UCSD-AML1 (cell line): ENCODE measurements at regions not wholly inside any gene's neighbourhood (a gene's known extent, or its start where the extent isn't known, plus 50 kb on each side); places are given as distances from the start of the nearest gene placed in this dataset.
"Not testable (repeated sequence)": the region's sequence is repeated elsewhere in the genome, so short reads cannot be mapped to it uniquely, and the experiment has no call there.

ENCODE experiments used
- DNase-seq: peaks from one replicate; lab custom pipeline; 2025; ENCODE audit not compliant: unreplicated experiment; lab: John Stamatoyannopoulos, UW

DNA sequence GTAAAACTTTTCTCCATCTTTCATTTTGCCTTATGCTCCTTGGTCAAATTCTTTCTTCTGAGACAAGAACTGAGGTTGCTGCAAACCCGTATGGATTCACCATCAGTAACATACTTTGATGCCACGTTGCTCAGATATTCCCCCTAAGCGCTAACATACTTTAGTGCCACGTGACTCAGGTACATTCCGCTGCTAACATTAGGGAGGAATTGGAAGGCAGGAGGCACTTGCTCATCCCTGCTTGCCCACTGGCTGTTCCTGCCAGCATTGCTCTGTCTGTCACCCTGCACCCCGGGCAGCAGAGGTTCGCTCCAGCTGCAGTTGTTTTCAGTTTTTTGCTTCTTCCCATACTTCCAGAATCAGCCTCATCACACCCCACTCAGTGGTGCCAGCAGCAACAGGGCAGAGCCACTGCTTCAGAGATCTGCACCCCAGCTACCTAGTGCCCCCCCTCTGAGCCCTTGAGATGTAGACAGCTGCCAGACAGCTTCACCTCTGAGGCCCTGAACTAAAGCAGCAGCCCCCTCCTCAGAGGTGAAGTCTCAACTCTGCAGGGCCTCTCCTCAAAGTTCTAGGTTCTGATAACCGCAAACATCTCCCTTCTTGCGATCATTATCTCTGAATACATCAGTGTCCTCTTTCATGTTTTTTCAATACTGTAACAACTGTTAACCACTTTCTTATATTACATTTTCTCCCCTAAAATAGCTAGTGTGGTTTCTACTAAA, 228.0 kb upstream of the KIF2A start:
- DNase-seq = no peak

DNA sequence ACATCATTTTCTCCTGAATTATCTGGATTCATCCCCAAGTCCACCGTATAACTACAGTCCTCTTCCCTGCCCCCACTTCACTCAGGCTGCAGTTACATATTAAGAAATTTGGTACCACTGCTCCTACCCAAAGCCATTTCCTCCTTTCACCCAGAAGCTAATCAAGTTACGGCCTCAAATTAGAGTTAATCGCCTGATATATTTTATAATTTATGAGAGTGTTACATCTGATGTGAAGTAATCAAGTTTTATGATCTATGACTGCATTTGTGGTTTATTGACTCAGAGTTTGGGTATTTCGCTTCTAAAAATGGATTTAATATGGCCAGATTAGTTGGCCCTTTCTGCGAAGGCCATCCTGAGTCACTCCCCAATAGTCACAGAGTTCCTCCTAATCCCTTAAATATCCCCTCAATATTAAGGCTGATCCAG, 223.6 kb upstream of the KIF2A start:
- no peak for DNase-seq

DNA sequence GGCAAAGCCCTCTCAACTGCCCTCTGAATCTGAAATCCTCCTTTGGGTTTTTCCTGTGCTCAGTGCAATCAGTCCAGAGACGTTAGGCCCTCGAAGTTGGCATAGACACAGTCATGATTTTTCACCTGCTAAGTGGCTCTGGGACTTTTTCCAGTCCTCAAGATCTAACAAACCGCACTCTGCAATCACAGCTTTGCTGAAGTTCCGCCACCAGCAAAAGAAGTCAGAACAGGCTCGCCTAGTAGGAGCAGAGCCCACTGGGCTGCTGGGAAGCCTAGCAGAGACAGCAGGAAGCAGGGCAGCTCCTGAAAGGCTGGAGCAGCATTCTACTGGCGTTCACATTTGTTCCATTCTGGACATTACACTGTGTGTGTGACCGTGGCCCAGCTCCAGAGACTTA, 222.8 kb upstream of the KIF2A start:
- DNase-seq = no peak

DNA sequence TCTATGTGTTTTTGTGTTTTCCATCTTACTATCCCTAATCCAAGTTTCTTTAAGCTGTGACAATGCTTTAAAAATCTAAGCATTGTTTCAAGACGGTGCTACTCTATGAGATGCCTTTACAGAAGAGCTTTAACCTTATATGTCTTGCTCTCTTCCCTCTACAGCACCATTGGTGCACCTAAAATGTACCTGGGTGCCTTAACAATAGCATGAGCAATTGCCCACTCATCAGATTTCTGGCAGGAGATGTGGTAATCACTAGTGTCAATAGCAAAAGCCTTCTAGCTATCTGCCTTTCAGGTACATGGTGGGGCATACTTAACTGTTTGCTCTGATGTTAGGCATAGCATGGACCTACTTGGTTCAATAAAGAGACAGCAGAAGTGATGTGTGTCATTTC, 222.3 kb upstream of the KIF2A start:
- no peak for DNase-seq

DNA sequence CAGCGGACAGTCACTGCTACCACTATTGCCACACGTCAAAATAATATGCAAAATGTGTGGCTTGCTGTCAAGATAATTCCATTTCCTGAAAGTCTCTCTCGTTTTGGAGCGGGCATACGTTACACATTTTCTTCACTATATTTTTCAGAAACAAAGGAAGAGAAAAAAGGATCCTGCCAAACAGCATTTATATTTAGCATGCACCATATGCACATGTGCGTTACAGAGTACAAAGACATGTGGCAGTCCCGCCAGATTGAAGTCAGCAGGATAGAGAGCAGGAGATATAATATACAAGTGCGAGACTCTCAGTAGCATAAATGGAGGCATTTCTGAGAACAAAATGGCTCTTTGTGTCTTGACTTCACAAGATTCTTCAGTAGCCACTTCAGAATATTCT, 221.6 kb upstream of the KIF2A start:
- no peak for DNase-seq

DNA sequence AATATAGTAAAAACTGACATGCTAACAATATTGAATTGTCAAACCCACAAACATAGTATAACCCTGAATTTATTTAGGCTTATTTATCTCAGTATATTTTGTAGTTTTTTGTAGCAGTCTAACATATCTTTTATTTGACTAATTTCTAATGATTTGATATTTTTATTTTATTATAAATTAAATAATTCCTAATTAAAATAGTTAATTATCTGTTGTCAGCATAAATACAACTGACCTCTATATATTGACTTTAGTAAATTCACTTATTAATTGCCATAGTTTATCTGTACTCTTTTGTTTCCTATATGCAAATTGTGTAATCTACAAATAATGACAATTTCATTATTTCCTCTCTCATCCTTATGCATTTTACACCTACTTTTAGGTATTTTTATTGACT, 215.1 kb upstream of the KIF2A start:
- DNase-seq = no peak

DNA sequence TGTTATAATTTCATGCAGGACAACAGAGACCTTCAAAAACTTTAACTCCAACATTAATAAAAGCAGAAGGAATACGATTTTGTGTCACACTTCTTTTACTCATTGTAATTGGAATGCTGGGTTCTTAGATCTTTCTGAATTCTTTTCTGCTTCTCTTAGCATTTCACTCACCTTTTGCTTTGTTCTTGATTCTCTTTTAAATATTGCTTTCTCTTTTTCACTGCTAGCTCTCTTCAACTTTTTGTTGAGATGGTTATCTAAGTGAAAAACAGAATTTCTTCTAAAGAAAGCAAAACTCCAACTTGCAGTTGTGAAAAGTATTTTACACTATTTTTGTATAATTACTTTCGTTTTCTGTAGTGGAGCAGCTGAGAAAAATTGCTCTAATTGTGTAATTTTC, 212.6 kb upstream of the KIF2A start:
- no peak for DNase-seq

DNA sequence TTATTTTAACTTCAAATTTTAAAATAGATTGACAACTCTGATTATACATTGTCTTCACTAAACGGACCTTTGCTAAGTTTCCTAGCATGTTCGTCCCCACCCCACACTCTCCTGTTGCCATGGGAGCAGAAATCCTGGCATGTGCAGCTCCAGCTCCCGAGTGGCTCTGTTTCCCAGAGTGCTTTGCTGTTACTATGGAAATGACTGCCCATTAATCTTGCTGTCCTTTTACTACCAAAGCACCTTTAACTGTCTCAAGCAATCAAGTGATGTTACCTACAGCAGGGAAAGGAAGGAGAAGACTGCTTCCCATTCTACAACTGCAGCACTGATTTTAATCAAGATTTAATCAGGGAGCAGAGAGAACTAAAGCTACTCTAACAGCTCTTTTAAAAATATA, 212.0 kb upstream of the KIF2A start:
- no peak for DNase-seq

DNA sequence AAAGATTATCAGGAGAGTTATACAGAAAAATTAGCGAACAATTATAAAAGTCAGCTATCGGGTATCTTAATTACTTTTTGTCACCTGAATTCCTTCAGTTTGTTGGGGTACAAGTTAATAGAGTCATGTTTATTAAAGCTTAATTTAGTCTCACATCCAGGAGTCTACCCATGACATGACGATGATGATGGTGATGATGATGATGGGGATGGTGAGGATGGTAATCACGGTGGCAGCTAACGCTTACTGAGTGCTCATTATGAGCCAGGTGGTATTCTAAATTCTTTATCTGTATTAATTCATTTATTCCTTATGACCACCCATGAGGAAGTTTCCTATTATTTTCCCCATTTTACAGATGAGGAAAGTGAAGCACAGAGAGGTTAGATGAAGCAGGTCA, 208.6 kb upstream of the KIF2A start:
- DNase-seq = no peak

DNA sequence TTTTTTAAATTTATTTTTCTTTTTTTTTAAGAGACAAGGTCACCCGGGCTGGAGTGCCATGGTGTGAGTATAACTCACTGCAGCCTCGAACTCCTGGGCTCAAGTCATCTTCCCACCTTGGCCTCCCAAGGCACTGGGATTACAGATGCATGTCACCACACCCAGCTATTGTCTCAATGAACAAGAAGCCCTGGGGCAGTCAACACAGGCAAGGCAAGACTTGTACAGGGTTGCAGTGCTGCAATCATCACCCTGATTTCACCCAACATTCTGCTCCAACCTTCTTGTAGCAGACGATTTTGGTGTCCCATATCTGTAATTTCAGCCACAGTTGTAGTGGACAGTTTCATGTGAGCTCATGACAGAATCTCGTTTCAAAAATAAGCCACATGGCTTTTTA, 205.8 kb upstream of the KIF2A start:
- DNase-seq = no peak

DNA sequence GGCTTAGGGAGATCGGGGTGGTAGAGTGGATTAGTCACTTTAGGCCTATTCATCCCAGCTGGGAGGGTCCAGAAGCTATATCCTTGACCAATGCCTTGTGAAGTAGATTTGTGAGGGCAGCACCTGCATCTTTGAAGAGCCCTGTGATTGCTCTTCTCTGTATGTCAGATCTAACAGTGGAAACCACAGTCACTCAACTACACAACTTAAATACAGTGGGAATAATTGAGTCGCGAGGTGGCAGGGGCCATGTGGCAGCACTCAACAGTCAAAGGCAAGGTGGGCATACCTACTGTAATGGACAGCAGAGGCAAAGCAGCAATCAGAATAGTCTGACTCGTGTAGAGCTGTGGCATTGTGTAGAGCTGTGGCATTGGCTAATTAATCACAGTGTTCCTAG, 202.1 kb upstream of the KIF2A start:
- not testable (repeated sequence) for DNase-seq

DNA sequence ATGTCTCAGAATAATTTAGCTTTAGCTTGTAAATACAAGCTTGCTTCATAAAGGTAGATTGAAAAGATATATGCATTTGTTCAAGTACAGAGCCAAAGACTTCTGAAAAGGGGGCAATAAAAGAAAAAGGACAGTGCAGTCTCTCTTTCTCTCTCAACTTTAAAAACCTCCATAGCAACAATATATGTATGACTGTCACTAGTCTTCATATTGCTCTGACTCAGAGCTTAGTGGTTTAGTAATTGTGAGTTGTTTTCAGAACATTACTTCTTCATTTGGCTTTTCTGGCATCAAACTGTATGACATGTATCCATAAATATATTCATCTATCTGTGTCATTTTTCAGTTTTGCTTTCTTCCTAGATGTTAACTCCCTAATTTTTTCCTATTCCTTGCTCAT, 194.6 kb upstream of the KIF2A start:
- no peak for DNase-seq

DNA sequence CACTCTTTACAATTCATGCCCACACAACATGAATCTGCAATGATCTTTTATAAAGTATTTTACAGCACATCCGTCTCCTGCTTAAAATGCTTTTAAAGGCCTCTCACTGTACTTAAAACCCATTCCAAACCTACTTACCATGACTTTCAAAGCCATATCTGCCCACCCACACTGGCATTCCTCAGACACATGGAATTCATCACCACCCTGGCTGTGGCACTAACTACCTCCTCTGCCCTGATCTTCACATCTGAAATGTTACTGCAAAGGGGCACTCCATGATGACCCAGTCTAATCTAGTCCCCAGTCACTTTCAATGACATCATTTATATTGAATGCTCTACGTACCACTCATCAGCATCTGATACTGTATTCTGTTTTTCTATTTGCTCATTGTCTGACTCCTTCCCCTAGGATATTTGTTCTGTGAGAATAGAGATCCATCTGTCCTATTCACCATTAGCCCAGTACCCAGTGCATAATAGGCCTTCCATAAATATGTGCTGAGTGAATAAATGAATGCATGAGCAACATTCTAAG, 193.2 kb upstream of the KIF2A start:
- DNase-seq = no peak

DNA sequence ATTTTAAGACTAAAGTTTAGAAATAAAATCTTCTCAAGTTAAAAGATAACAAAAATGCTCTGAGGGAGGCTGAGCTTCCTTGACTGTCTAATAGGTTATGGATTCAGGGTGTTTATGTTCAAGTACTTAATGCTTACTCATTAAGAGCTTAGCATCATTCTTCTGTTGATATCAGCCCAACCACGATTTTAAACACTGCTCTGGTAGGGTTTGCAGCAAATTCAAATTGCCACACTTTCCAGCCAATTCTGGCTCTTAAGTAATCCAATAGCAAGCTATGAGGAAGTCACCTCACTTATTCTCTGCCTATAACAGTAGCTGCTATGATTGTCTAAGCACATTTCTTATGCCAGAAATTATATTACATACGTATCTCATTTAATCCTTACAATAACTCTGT, 191.0 kb upstream of the KIF2A start:
- no peak for DNase-seq

DNA sequence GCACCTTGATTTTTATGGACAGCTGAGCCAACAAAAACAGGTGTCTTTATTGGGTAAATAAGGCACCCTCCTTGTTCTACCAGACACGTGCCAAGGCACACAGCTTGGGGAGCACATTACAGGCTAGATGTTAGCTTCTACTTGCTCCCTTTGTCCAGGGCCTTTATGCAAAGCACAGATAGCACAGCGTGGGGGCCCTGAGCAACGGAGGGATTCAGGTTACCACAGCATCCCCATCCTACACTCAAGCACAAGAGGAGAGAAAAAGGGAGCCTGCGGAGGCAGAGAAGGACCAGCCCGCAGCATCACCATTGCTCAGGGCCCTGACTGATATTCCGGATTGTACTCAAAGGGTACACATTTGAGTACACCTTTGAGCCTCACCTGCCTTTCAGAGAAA, 181.7 kb upstream of the KIF2A start:
- no peak for DNase-seq

DNA sequence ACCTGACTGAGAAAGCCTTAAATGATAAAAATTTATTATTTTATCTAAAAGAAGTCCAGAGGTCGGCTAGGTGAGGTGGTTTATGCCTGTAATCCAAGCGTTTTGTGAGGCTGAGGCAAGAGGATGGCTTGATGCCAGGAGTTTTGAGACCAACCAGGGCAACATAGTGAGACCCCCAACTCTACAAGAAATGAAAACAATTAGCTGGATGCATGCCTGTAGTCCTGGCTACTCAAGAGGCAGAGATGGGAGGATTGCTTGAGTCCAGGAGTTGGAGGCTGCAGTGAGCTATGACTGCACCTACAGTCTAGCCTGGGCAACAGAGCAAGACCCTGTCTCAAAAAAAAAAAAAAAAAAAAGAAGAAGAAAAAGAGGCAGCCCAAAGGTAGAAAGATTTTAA, 179.9 kb upstream of the KIF2A start:
- no peak for DNase-seq

DNA sequence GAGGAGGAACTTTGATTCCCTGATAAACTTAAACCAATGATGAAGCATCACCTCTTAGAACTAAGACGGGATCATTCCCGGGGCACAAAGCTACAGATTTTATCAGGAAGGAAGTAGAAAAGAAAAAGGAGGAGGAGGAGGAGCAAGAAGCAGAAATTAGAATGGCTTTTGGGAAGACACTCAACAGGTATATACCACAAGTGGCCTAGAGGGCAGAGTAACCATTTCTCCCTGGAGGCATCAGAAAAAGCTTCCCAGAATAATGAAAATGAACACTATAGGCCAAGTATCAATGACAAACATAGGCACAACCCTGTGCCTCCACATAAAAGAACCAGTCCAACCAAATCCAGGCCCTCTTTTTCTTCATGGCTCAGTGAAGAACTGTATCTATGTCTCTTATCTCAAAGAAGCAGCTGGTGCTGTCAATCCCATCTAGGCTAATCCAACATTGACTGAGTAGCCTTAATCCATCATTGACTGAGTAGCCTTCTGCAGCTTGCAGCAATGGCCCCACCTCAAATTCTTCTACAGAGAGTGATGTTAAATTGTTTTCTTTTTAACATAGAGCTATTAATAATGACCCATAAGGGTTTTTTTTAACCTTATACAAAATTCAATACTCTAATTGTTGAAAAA, 178.8 kb upstream of the KIF2A start:
- DNase-seq = no peak

DNA sequence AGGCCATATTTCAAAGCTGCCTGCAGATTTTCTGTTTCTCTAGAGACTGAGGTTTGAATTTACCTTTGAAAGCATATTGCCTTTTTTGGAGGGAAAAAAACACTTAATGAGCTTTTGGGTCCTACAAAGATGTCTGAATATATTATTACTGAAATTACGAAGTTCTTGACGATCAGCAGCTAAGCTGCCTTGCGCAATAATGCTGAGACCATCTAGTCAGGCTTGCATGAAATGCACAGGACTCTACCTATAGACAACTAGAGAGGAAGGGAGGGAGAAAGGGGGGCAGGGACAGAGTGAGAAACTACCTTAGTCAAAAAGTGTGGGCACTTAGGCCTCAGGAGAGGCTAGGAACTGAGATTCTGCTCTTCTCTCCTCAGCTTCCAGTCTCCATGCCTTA, 175.9 kb upstream of the KIF2A start:
- DNase-seq = no peak

DNA sequence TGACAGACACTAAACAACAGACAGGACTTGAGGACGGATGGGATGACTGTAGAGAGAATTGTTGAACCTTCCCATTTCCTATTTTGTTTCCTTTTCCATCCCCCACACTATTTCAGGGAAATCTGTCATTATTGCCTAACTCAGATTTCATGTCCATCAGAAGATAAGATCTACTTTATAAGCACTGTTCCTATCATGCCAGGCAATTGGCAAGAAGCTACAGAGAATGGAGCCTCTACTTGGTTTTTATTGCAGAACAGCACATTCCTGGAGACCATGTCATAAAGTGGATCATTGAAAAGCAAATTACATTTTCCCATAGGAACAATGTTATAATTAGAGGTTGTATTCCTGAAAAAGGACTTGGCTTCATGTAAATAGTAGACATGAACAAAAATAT, 173.7 kb upstream of the KIF2A start:
- DNase-seq = no peak

DNA sequence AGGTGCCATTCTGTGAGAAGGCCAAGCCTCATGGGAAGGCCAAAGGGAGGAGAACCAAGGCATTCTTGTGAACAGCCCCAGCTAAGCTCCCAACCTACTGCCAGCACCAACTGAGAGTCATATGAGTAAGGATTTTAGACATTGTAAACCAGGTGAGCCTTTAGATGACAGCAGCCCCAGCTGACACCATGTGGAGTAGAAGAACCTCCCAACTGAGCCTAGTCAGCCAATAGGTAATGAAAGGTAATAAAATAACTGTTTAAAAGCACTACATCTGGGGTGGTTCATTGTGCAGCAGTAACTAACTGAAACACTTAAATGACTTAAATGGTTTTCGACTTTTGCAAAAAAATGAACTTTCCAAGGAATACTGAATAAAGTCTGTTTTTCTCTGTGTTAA, 172.6 kb upstream of the KIF2A start:
- no peak for DNase-seq

DNA sequence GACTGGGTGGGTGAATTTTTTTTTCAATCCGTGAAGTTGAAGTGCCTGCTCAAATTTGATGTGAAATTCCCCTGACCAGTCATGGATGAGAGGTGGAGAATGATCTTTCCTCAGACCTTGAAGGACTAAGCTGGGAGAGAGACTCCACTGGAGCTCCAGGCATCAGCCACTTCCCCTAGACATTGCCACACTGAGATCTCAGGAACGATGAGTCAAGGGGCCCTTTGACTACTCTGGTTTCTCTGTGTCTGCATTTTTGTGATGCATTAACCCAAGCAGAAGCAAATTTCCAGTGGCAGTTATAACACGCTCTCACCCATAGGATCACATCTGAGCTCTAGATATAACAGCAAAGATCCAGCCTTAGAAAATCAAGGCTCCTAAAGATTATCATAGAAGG, 171.2 kb upstream of the KIF2A start:
- DNase-seq = no peak

DNA sequence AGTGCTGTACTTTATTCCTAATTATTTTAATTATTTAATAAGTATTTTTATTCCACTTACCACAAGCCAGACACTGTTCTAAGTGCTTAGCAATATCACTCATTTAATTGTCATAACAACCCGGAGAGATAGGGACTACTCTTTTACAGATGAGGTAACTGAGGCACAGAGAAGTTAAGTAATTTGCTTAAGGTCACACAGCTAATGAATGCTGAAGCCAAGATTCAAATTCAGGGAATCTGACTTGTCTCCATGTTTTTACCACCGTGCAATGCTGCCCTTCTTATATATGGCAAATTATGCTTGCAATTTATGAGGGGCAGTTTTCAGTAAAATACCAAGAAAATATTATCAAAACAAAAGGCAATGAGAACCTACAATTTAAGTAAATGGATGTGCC, 168.4 kb upstream of the KIF2A start:
- DNase-seq = no peak

DNA sequence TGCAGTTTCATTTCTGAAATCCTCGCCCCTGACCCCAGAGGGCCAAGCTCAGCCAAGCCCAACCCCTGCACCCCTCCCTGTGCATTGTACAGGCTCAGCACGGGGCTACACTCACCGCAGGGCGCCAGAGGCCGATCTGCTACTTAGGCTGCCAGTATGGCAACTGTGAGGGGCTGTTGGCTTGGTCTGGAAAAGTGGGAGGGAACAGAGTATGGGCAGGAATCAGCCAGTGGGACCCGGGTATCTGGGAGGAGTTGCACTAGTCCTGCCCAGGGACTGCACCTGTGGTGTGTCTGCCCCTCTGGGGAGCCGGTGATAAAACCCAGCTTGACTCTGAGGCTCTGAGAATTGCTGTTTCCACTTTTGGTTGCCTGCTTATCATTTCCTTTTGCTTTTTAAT, 167.4 kb upstream of the KIF2A start:
- DNase-seq = no peak
